Large intestine (tissue), 3 donors: ENCODE measurements at regions not wholly inside any gene's neighbourhood (a gene's known extent, or its start where the extent isn't known, plus 50 kb on each side); places are given as distances from the start of the nearest gene placed in this dataset.

ENCODE experiments used
- DNase-seq, 2 donors: peaks; one replicate each; pipeline versions ENCODE4 v3.0.0 to v3.0.0-alpha.2; 2013
- H3K27ac ChIP-seq: one replicate; pipeline ENCODE4 v1.5.1; 2013; ENCODE audit warnings: low read length
- H3K27me3 ChIP-seq: 2 replicates; pipeline ENCODE4 v1.6.1; 2013; ENCODE audit warnings: low read length; ENCODE audit not compliant: control insufficient read depth, insufficient read depth
- H3K36me3 ChIP-seq: 2 replicates; pipeline ENCODE4 v1.6.1; 2013; ENCODE audit warnings: low read length; ENCODE audit not compliant: control insufficient read depth, insufficient read depth
- H3K4me1 ChIP-seq: one replicate; pipeline ENCODE4 v1.6.1; 2013; ENCODE audit warnings: low read length; ENCODE audit not compliant: control insufficient read depth, insufficient read depth
- H3K4me3 ChIP-seq: one replicate; pipeline ENCODE4 v1.5.1; 2013; ENCODE audit warnings: low read length
- H3K9me3 ChIP-seq: one replicate; pipeline ENCODE4 v1.6.1; 2013; ENCODE audit warnings: mild to moderate bottlenecking, low read depth, low read length, moderate library complexity; ENCODE audit not compliant: control insufficient read depth
- WGBS: methylation state at CpG from one replicate; pipeline ENCODE4 v1.1.5; 2013; ENCODE audit warnings: low lambda C conversion rate; ENCODE audit not compliant: insufficient coverage; 5-methylcytosine and 5-hydroxymethylcytosine counted together

DNA sequence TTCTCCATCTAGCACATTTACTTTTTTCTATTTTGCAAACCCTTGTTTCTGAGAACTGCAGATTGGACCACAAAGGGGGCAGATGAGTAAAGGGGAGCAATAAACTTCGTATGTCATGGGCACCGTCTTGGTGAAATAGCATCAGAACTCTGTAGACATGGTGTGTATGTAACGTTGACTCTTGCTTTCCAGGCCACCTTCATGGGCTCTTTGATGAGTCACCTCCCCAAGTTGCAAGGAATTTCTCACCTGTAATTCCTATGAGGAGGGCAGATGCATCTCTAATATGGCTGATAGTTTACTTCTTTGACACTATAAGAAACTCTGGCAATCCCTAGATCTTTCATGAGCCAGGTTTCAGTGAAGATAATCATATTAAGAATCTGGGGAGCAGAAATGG lies 163.4 kb upstream of the PLPPR1 start:
- WGBS, result no CpG with 5 or more reads among the region's 3 CpGs
- Histone ChIP-seq H3K9me3 (no peaks in the 10 kb centered on the region), H3K4me1 (no peaks in the 10 kb centered on the region), H3K4me3 (no peak overlapping the region), H3K36me3 (no peaks in the 10 kb centered on the region), H3K27ac (no peak overlapping the region), H3K27me3 (no peaks in the 10 kb centered on the region)
- DNase-seq, result no peak

DNA sequence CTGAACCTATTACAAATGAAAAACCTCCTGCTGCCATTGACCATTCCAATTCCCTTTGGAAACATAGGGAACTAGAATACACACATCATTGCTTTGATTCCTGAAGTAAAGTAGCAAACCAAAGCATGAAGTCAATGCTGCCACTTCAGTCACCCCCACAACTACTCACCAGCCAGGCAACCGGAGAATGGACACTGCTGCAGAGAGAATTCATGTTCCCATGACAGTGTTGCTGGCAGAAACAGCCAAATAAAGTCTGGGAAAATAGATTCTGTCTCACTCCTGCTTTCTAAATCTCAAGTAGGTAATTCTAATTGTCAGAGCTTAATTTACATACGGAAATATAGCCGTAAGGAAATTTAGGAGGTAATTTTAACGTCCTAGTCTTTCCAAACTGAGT lies 162.9 kb upstream of the PLPPR1 start:
- no CpG with 5 or more reads among the region's 4 CpGs for WGBS
- no peak overlapping the region for H3K4me3 ChIP-seq
- H3K27me3 ChIP-seq, result no peaks in the 10 kb centered on the region
- DNase-seq, result no peak
- no peak overlapping the region for H3K27ac ChIP-seq
- H3K9me3 ChIP-seq, result no peaks in the 10 kb centered on the region
- H3K4me1 ChIP-seq, result no peaks in the 10 kb centered on the region
- H3K36me3 ChIP-seq, result no peaks in the 10 kb centered on the region

GRCh38 chr9:100869326-100869725 lies 159.2 kb upstream of the PLPPR1 start:
- Histone ChIP-seq H3K4me3 (no peak overlapping the region), H3K27ac (no peak overlapping the region), H3K36me3 (no peaks in the 10 kb centered on the region), H3K9me3 (no peaks in the 10 kb centered on the region), H3K4me1 (no peaks in the 10 kb centered on the region), H3K27me3 (no peaks in the 10 kb centered on the region)
- no CpG with 5 or more reads among the region's 3 CpGs for whole genome bisulfite sequencing
- DNase-seq, result no peak

- DNase-seq, result no peak
- WGBS, result no CpG with 5 or more reads among the region's 1 CpG
- no peaks in the 10 kb centered on the region for H3K36me3 ChIP-seq
- no peak overlapping the region for H3K4me3 ChIP-seq
- no peaks in the 10 kb centered on the region for H3K4me1 ChIP-seq
- no peaks in the 10 kb centered on the region for H3K9me3 ChIP-seq
- no peak overlapping the region for H3K27ac ChIP-seq
- H3K27me3 ChIP-seq, result no peaks in the 10 kb centered on the region
These were observed 148.6 kb upstream of the PLPPR1 start for GRCh38 chr9:100879884-100880283.

GRCh38 chr9:100880284-100880683 lies 148.2 kb upstream of the PLPPR1 start:
- Histone ChIP-seq H3K27ac (no peak overlapping the region), H3K4me1 (no peaks in the 10 kb centered on the region), H3K36me3 (no peaks in the 10 kb centered on the region), H3K9me3 (no peaks in the 10 kb centered on the region), H3K27me3 (no peaks in the 10 kb centered on the region), H3K4me3 (no peak overlapping the region)
- WGBS, result 100% methylated on average over 1 of the region's 2 CpGs
- DNase-seq, result no peak

GRCh38 chr9:100884518-100884917 lies 144.0 kb upstream of the PLPPR1 start:
- WGBS, result 75% methylated on average over 2 of the region's 4 CpGs
- Histone ChIP-seq H3K9me3 (no peaks in the 10 kb centered on the region), H3K27me3 (no peaks in the 10 kb centered on the region), H3K4me1 (no peaks in the 10 kb centered on the region), H3K27ac (no peak overlapping the region), H3K36me3 (no peaks in the 10 kb centered on the region), H3K4me3 (no peak overlapping the region)
- no peak for DNase-seq

DNA sequence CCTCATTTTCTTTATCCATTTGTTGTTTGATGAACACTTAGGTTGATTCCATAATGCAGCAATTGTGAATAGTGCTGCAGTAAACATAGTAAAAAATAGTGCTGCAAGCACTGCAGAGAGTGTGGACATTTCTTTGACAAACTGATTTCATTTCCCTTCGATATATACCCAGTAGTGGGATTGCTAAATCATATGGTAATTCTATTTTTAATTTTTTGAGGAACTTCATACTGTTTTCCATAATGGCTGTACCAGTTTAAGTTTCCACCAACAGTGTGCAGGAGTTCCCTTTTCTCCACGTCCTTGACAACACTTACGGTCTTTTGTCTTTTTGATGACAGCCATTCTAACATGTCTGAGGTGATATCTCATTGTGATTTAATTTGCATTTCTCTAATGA lies 138.2 kb upstream of the PLPPR1 start:
- Histone ChIP-seq H3K4me3 (no peak overlapping the region), H3K9me3 (no peaks in the 10 kb centered on the region), H3K4me1 (no peaks in the 10 kb centered on the region), H3K27me3 (no peaks in the 10 kb centered on the region), H3K36me3 (no peaks in the 10 kb centered on the region), H3K27ac (no peak overlapping the region)
- WGBS, result no CpG with 5 or more reads among the region's 3 CpGs
- DNase-seq, result no peak

- Histone ChIP-seq H3K4me1 (no peaks in the 10 kb centered on the region), H3K4me3 (no peak overlapping the region), H3K27me3 (no peaks in the 10 kb centered on the region), H3K36me3 (no peaks in the 10 kb centered on the region), H3K9me3 (no peaks in the 10 kb centered on the region), H3K27ac (no peak overlapping the region)
- no peak for DNase-seq
- WGBS, result no CpG with 5 or more reads among the region's 5 CpGs
These were observed 117.3 kb upstream of the PLPPR1 start for GRCh38 chr9:100911273-100911672.

- DNase-seq, result no peak
- no peak overlapping the region for H3K4me3 ChIP-seq
- H3K27me3 ChIP-seq, result no peaks in the 10 kb centered on the region
- no peaks in the 10 kb centered on the region for H3K4me1 ChIP-seq
- no peaks in the 10 kb centered on the region for H3K9me3 ChIP-seq
- WGBS, result 60% methylated on average over 1 of the region's 1 CpG
- H3K36me3 ChIP-seq, result no peaks in the 10 kb centered on the region
- no peak overlapping the region for H3K27ac ChIP-seq
These were observed 115.3 kb upstream of the PLPPR1 start for GRCh38 chr9:100913257-100913656.

- Histone ChIP-seq H3K4me3 (no peak overlapping the region), H3K27me3 (no peaks in the 10 kb centered on the region), H3K9me3 (no peaks in the 10 kb centered on the region), H3K4me1 (no peaks in the 10 kb centered on the region), H3K27ac (no peak overlapping the region), H3K36me3 (no peaks in the 10 kb centered on the region)
- no peak for DNase-seq
- no CpG with 5 or more reads among the region's 3 CpGs for WGBS
These were observed 114.3 kb upstream of the PLPPR1 start for GRCh38 chr9:100914266-100914665.

- Histone ChIP-seq H3K4me1 (no peaks in the 10 kb centered on the region), H3K4me3 (no peak overlapping the region), H3K9me3 (no peaks in the 10 kb centered on the region), H3K27ac (no peak overlapping the region), H3K36me3 (no peaks in the 10 kb centered on the region), H3K27me3 (no peaks in the 10 kb centered on the region)
- no peak for DNase-seq
- no CpG with 5 or more reads among the region's 3 CpGs for WGBS
These were observed 109.0 kb upstream of the PLPPR1 start for GRCh38 chr9:100919506-100919905.
